ENCODE measurements at regions not wholly inside any gene's neighbourhood (a gene's known extent, or its start where the extent isn't known, plus 50 kb on each side); places are given as distances from the start of the nearest gene placed in this dataset.

GRCh38 chr21:35825370-35826353 is 234.7 kb downstream of the SETD4 start (continued):
- no peak for TF ChIP-seq GMEB2 (CRISPR knock-in tag; IDR thresholded peaks at IDR 0.05; ENCODE audit: low read depth)
- TF ChIP-seq ZNF460 (CRISPR knock-in tag; IDR thresholded peaks at IDR 0.05; ENCODE audit: borderline replicate concordance) = no peak
- TF ChIP-seq ZNF83 (CRISPR knock-in tag; IDR thresholded peaks at IDR 0.05; ENCODE audit: borderline replicate concordance) = no peak
- TF ChIP-seq DPF2 (CRISPR knock-in tag; IDR thresholded peaks at IDR 0.05; ENCODE audit: borderline replicate concordance, low read depth) = no peak
- no peak for TF ChIP-seq HNRNPUL1 (IDR thresholded peaks at IDR 0.05; ENCODE audit: low read depth, low read length)
- no peak for TF ChIP-seq SCMH1 (CRISPR knock-in tag; IDR thresholded peaks at IDR 0.05; ENCODE audit: borderline replicate concordance)

- no peak overlapping the region for H2AFZ ChIP-seq (ENCODE audit: low read length)
- ATAC-seq (no peak), FAIRE-seq (no peak), DNase-seq (ENCODE audit: low spot score) (no peak)
- in situ Hi-C loops (cut with HindIII; ENCODE audit: extremely low pct_ligation_motif_present, low pct_unique_long_range_greater_than_20kb) (no loop called here), intact Hi-C loops (cut with micrococcal nuclease; ENCODE audit: unreplicated experiment) (no loop called here)
- no peak overlapping the region for H3K27ac ChIP-seq (ENCODE audit: extremely low read length, insufficient read depth, low read length)
- no peak overlapping the region for H3K9ac ChIP-seq (ENCODE audit: insufficient read depth, low read depth, low read length)
- no TSS peak for BruUV-seq (replicated peaks)
- H3K4me2 ChIP-seq (ENCODE audit: low read depth, low read length) = no peak overlapping the region
- no peak overlapping the region for H3K4me3 ChIP-seq (replicated peaks in 1 of 3; ENCODE audit: insufficient read depth in 1 of 3, low read depth in 2 of 3, low read length in 3 of 3)
- no peaks in the 10 kb centered on the region for H4K20me1 ChIP-seq (ENCODE audit: insufficient read depth, low read length)
- WGBS (ENCODE audit: low lambda C conversion rate) = 83% methylated on average over 3 of the region's 3 CpGs
- ChIA-PET CTCF (ENCODE audit: low intra/inter-chr PET ratio, low total read pairs) (no interaction called here), POLR2A (no interaction called here)
- no peaks in the 10 kb centered on the region for H3K79me2 ChIP-seq (ENCODE audit: insufficient read depth, low read length)
- H3K4me1 ChIP-seq (ENCODE audit: insufficient read depth, low read length) = no peaks in the 10 kb centered on the region
- no peaks in the 10 kb centered on the region for H3K9me3 ChIP-seq (ENCODE audit: low read length)
- H3K27me3 ChIP-seq (ENCODE audit: control insufficient read depth in 1 of 2, insufficient read depth in 2 of 2, low read length in 2 of 2) = no peaks in the 10 kb centered on the region; a peak in 1 of 5 replicates
- H3K36me3 ChIP-seq (replicated peaks in 1 of 2; ENCODE audit: control insufficient read depth in 1 of 2, insufficient read depth in 2 of 2, low read length in 2 of 2) = no peaks in the 10 kb centered on the region
- no peak for TF ChIP-seq SOX6 (IDR thresholded peaks at IDR 0.05)
- no peak for TF ChIP-seq SOX6 (CRISPR knock-in tag; IDR thresholded peaks at IDR 0.05)
- TF ChIP-seq SNAPC4 (CRISPR knock-in tag; IDR thresholded peaks at IDR 0.05) = no peak
- no peak for TF ChIP-seq ZNF513 (CRISPR knock-in tag; conservative IDR thresholded peaks at IDR 0.05)
- TF ChIP-seq ZNF503 (CRISPR knock-in tag; IDR thresholded peaks at IDR 0.05) = no peak
- no peak for TF ChIP-seq ZNF589 (CRISPR knock-in tag; conservative IDR thresholded peaks at IDR 0.05)
Measured at GRCh38 chr21:35824136-35824535, 236.2 kb downstream of the SETD4 start.

All from HepG2 (cell line).